GM12872 (cell line): ENCODE measurements at regions not wholly inside any gene's neighbourhood (a gene's known extent, or its start where the extent isn't known, plus 50 kb on each side); places are given as distances from the start of the nearest gene placed in this dataset.

Experiments used
- TF ChIP-seq, protein P1 (sequence below): IDR thresholded peaks from 3 replicates; pipeline ENCODE4 v1.5.1; 2011; ENCODE audit warnings: low read depth, mild to moderate bottlenecking, low read length, moderate library complexity; ENCODE audit not compliant: insufficient read depth

DNA sequence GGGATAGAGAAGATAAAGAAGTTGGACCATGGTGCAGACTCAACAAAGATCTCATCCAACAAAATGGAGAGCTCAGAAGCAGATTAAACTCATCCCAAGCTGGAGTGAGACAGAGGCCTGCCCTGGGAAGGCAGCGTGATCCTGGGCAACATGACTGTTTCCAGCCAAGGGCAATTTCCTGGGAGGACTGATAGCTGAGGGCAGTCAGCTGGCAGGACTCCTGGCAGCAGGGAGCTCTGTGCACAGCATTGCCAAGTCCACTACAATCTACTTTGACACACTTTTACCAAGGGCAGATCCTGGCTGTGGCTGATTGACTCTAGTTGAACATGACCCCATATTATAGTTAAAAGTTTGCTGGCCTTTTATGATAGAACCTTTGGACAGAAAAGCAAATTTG, 357.3 kb upstream of the RASGEF1B start:
- TF ChIP-seq, protein P1, sequence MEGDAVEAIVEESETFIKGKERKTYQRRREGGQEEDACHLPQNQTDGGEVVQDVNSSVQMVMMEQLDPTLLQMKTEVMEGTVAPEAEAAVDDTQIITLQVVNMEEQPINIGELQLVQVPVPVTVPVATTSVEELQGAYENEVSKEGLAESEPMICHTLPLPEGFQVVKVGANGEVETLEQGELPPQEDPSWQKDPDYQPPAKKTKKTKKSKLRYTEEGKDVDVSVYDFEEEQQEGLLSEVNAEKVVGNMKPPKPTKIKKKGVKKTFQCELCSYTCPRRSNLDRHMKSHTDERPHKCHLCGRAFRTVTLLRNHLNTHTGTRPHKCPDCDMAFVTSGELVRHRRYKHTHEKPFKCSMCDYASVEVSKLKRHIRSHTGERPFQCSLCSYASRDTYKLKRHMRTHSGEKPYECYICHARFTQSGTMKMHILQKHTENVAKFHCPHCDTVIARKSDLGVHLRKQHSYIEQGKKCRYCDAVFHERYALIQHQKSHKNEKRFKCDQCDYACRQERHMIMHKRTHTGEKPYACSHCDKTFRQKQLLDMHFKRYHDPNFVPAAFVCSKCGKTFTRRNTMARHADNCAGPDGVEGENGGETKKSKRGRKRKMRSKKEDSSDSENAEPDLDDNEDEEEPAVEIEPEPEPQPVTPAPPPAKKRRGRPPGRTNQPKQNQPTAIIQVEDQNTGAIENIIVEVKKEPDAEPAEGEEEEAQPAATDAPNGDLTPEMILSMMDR: no peak

DNA sequence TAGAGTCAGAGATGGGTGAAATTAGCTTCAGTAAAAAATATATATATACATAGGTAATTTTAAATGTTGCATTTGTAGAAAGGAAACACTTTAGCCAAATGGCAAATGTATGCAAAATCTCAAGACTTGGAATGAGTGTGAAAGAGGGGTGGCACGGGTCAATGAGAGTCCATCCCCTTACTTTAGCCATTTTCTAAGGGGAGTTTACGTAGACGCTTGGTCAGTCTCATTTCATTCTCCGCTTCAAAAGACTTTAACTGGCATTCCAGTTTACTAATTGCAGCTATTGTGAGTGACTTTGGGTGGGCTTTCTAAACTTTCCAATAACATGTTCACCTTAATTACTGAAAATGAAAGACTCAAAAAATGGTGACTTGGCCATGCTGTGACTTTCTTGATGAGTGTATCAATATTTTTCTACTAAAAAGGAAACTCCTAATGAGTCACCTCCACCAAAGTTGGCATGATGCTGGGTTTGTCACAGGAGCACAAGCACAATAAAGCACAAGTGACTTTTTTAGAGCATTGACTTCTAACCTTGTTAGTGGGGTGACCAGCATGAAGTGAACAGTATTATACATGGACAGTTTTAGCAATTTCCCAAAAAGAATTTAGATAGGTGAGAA, 356.0 kb upstream of the RASGEF1B start:
- TF ChIP-seq, protein P1: no peak

DNA sequence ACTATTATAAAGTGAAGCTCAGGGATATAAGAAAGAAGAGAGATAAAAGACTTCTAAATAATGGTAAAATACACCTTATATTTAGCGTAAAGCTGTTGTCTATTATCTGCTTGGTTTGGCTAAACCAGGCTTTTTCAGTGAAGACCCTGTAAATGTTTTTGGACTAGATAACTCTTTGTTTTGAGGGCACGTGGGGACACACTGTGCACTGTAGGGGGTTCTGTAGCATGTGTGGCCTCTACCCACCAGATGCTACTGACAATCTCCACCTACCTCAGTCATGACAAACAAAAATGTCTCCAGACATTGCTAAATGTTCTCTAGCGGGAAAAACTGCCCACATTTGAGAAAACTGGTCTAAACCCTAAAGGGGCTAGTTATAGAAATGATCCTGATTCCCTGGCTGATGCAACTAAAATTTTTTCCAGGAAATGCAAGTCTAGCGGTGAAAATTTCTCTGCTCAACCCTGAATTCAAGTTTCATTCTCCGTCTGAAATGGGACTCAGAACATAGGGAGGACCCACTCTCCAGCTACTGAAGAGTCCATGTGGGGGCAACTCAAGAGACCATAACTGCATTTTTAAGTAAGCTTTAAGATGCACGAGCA, 355.2 kb upstream of the RASGEF1B start:
- TF ChIP-seq, protein P1: no peak

DNA sequence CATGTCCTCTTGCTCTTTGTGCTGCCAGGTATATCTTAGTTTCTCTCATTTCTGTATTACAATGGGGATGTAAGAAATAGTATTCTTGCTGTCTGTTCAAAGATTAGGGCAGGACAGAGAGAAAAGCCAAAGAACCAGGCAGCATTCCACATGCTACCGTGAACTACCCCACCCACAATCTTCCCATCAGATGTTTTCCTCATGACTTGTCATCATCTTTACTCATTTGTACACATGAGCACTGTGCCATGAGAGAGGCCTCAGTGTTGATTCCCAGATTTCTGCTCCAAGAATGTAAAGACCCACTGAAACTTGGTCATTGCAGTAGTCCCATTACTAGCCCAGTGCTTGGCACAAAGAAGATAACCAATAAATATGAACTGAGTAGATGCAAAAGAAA, 354.6 kb upstream of the RASGEF1B start:
- TF ChIP-seq, protein P1: no peak

DNA sequence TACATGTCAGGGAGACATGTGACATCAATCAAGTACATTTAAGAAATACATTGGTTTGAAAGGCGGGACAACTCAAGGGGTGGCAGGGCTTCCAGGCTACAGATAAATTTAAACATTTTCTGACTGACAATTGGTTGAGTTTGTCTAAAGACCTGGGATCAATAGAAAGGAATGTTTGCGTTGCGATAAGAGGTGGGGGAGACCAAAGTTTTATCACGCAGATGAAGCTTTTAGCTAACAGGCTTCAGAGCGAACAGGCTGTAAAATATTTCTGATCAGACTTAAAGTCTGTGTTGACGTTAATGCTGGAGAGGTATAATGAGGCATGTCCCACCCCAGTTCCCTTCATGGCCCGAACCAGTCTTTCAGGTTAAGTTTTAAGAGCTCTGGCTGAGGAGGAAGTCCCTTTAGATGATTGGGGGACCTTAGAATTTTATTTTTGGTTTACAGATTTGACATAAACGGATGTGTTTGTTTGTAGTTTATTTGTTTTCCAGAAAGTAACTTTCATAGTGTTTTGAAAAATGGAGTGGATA, 346.7 kb upstream of the RASGEF1B start:
- TF ChIP-seq, protein P1: no peak

DNA sequence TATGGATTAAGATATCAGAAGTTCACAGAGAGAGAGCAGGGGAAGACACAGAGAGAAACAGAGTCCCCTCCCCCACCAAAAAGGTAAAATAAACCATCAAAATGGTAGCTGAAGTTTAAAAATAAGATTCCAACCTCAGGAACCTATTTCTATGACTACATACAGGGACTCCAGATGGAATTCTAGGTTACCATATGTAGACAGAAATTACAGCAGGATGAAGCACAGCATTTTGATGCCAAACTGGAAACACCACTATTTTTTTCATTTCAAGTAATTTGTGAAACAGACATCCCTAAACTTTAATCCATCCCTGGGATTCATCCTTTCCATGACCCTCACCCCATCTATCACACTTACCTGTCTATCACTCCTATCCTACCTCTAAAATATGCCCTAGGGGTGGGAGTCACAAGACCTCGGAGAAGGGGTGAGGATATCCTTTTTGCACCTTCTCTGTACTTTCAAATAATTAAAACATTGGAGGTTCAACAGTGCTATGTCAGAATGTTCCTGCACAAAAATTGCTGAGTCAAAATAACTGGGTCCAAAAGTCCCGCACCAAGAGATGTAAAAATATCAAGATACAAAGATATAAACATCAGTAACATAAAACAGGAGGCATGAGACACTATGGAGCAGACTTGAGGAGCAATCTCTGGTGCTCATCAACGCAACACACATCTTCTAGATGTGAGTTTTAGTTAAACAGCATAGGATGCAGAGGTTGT, 344.5 kb upstream of the RASGEF1B start:
- TF ChIP-seq, protein P1: no peak

DNA sequence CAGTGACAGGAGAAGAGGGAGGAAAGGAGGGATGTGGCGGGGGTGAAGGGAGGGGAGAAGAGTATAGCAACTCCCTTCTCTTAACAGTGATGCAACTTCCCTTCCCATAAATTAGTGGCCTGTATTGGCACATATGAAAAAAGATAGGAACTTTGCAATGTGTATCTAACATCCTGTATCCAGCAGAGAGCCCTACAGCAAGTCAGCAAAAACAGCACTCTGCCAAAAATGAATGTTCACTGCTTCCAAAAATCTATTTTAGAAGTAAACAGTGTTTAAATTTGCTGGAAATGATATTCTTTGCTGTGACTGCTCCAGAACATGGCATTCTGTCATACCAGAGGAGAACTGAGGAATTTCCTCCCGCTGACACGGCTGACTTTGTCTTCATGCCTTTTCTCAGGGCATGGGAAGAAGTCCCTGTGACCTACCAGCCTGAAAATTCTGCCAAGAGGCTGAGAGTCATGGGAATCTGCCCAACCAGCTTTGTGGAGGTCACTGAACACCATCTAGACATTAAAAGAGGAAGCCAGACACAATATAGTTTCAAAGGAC, 343.4 kb upstream of the RASGEF1B start:
- TF ChIP-seq, protein P1: no peak
